ENCODE measurements at regions not wholly inside any gene's neighbourhood (a gene's known extent, or its start where the extent isn't known, plus 50 kb on each side); places are given as distances from the start of the nearest gene placed in this dataset.
"Not testable (repeated sequence)": the region's sequence is repeated elsewhere in the genome, so short reads cannot be mapped to it uniquely, and the experiment has no call there.

DNA sequence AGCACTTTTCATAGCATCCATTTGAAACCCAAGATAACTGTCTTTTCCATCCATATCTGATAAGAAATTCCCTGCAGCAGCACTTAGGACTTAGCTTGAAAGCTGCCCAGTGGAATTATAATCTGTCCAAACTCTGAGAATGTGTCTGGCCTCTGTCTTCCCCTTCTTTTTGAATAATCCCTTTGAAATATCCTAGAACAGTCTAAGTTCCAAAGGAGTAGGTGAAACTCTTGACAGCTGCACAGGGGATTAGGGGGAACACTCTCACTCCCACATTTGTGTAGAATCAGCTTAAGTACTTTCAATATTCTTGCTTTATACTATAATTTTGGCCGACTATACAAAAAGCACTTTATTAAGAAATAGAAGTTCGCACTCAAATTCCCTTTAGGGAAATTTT, 157.7 kb downstream of the PAPSS1 start:
- DNase-seq, result no peak

DNA sequence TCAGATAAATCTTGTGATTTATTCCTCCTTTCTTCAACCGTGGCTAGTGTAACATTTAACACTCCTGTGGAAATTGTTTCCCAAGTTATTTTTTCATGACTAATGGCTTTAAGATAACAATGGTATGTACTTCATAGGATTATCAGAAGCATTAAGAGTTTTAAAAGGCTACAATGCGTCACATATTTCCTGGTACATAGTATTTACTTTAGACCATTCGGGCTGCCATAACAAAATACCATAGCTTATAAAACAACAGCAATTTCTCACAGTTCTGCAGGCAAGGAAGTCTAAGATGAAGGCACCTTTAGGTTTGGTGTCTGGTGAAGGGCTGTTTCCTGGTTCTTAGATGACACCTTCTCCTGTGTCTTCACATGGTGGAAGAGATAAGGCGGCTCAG, 158.6 kb downstream of the PAPSS1 start:
- DNase-seq, result no peak

DNA sequence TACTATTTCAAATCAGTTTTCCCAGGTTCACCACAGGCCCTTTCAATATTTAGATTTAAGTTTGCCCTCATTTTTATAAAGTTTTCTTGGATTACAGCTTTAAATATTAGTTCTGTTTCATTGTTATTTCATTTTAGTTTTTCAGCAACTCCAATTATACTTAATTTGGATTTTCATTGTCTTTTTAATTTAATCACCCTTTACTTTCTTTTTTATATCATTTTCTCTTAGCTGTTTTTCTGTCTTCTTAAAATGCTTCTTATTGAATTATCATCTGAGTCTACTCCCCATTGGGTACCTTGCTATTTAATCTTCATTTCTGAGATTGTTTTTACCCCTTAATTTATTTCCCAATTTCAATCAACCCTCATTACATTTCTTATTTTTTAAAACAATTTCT, 160.4 kb downstream of the PAPSS1 start:
- no peak for DNase-seq

DNA sequence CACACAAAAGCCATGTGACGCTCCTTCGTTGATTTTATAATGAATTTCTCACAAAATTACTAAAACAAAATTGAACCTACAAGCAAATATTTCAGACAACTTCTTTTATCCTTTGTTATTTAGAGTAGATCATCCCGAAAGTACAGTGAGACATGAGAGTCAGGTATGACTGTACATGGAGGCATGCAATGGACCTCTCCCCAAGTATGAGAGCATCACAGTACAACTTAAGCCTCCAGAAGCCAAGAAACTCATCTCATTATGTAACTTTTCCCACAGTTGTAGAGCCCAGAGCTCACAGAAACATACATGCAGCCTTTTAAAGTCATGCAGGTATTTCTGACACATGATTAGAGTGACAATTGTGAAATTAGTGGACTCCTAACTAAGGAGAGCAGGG, 167.7 kb downstream of the PAPSS1 start:
- DNase-seq, result no peak

DNA sequence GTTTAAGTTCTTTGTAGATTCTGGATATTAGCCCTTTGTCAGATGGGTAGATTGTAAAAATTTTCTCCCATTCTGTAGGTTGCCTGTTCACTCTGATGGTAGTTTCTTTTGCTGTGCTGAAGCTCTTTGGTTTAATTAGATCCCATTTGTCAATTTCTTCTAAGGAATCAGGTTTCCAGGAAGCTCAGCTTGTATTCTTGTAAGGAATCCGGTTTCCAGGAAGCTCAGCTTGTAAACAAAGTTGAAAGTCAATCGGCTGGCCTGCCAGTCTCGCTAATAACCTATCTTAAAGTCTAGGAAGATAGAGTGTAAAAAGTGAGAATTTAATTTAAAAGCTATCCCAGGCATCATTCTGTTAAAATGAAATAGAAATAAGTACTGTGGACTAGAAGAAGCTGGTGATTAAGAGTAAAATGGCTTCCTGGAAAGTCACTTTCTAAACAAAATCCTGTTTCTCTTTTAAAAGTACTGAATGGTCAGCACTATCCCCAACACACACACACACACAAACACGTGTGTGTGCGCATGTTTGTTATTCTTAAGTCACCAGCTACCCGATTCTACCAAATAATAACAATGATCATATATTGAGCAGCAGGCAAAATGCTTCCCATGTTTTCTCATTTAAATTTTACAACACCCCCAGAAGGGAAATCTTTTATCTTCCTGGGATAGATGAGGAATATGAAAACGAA, 171.7 kb downstream of the PAPSS1 start:
- DNase-seq, result no peak

DNA sequence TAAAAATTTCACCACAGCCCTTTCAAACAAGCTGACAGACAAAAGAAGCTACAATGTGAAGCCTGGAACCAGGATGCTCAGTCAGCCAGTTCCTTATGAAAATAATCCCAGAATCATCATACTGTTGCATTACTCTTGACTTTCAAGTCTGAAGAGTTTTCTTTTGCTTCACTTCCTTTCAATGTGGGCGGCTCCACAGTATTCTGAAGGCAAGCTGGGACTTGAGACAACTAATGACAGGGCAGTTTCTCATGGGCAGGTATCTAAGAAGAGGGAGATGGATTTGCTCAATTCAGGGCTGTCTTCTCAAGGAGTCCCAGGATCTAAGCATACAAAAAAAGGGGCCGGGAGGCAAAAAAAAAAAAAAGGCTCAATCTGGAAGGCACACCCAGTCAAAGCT, 173.4 kb downstream of the PAPSS1 start:
- DNase-seq, result no peak

DNA sequence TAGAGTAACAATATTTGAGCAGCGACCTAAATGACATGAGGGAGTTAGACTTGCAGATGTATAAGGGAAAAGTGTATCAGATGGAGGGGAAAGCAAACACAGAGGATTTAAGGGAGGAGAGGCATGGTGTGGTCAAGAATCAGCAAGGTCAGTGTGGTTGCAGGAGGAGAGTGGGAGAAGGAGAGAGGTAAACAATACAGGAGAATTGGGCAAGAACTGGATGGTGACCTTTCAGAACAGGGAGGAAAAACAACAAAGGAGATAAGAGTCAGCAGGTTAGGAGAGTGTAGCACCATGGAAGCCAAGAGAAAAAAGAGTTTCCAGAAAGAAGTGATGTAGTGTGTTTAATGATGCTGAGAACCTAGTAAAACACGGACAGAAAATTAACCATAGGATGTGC, 178.5 kb downstream of the PAPSS1 start:
- DNase-seq, result no peak

DNA sequence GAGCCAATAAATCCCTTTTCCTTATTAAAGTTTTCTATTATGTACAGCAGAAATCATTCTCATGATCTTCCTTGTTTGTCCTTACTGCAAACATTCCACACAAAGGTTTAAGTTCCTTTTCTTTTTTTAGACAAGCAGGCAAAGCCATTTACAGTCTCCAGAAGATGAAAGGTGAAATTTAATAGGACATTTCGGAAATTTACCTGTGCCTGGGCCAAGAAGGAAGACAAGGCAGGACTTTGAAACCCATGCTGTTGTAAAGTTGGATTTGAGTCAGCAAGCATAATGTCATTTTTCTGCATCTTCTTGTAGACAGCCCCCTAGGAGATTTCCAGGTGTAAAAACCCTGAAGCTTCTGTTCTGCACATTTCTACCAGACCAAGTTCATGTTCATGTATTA, 188.1 kb downstream of the PAPSS1 start:
- no peak for DNase-seq

DNA sequence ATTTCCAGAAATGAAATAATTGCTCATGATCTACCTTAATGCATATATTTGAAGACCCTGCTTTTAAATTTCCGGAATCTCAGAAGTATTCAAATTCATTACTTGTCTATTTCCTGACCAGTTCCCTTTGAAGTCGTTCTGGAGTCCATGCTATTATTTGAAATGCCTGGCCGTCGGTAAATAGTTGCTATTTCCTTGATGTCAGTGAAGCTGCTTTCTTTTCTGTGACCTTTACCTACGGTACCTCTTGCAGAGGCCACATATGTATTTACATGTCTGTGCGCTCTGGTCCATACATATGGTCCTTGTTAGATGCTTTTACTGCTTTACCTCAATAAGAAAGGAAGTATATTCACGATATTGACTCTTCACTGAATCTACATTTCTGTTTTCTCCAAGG, 199.7 kb downstream of the PAPSS1 start:
- DNase-seq, result no peak

DNA sequence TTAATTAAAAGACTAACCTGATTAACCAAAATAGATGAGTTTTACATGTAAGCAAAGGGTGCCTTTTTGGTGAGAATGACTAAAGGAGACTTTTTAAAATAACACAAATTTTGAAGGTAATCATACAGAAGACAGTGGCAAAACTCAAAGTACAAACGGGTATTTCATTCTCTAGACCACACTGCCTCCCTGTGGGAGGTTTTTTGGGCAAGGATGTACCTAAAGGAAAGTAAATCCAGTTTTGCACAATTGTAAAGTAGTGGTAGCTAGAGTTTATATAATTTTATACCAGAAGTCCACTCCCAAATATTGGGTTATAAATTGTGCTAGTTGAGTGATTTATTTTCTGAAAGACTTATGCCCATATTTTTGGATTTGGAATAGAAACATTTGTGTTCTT, 201.0 kb downstream of the PAPSS1 start:
- no peak for DNase-seq

DNA sequence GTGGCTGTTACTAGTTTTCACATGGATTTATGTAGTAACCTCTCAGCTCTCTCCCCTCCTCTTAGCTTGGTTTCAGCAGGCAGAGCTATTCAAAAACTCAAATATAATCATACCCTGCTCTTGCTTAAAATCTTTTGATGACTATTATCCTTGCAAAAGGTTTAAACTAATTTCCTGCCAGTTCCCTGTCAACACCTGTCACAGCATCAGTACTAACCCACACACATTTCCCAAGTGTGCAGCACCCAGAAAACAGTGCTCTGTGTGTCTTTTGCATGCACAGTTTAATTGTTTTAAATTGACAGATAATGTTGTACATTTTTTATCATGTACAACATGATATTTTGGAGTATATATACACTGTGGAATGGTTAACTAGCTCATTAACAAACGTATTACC, 202.0 kb downstream of the PAPSS1 start:
- no peak for DNase-seq

DNA sequence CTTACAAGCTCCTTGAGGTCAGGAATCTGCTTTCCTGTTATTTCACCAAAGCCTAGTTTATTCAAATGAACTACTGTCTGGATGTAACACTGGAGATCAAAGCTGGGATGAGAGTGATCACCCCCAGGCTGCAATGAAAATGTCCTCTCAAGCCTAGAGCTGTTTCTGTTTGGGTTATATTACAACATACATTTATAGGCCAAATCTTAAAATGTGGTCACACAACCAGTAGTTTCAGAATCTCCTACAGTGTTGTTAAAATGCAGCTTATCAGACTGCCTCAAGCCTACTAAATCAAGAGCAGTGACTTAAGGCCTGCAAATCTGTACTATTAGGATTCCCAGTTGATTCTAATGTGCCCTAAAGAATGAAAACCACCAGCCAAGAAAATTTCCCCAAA, 207.5 kb downstream of the PAPSS1 start:
- DNase-seq, result no peak

DNA sequence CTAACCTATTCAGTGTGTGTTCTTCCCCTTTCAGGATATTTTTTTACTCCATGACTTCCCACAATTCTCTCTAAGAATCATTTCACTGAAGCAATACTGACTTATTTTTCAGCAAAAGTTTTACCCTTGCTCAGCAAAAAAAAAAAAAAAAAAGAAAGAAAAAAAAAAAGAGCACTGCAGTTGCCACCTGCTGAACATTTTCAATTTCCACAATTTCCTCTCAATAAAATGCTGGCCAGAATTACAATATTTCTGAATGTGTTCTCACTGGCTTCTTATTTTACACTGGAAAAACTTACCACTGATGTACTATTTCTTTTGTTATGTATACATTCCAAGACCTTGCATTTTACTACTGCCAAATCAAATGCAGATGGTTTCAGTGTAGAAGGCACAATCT, 210.4 kb downstream of the PAPSS1 start:
- no peak for DNase-seq

DNA sequence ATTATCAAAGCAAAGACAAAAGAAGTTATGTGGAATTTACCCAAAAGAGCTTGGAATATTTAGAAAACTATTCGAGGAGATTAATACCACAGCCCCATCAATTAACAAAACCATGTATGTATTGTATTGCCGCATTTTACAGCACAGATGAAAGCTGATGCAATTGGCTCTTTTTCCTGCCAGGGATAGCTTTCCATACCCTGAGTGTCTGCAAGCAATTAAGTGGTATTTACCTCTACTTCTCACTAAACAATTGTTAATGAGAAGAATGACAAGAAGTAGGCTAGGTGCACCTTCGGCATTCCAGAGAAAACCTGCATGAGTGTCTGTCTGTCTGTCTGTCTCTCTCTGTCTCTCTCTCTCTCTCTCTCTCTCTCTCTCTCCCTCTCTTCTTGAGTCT, 219.5 kb downstream of the PAPSS1 start:
- DNase-seq, result no peak

DNA sequence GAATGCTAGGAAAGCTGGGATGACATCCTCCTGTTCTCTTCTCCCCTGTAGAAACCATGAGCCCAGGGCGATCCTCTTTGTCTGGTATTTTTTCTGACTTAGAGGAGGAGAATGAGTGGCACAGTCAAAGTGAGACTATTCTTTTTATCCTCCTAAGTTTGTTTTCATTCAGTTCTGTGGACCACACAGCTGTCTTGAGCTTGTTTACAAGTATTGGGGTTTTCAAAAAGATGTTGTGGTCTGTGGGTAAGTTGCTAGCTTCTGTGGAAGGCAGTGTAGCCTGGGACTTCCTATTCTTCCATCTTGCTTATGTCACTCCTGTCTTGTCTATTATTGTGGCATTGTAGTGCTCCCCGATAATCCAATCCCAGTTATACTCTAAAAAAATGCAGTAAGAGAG, 223.0 kb downstream of the PAPSS1 start:
- DNase-seq, result no peak

DNA sequence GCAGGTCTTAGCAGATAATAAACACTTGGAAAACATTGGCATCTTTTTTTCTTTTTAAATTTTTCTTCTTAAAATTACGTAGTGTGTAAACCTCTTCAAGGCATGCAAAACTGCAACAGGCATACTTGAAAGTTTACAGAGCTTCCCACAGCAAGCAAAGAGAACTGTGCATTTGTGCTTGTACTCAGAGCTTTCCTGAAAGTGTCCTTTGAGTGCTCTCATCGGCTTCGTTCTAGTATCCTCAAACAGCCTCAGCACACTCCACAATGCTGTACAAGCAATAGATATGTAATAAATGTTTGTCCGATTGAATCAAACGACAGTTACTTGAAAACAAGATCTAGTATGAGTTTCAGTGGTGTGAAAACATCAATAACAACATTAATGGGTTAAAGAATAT, 227.5 kb downstream of the PAPSS1 start:
- DNase-seq, result no peak

DNA sequence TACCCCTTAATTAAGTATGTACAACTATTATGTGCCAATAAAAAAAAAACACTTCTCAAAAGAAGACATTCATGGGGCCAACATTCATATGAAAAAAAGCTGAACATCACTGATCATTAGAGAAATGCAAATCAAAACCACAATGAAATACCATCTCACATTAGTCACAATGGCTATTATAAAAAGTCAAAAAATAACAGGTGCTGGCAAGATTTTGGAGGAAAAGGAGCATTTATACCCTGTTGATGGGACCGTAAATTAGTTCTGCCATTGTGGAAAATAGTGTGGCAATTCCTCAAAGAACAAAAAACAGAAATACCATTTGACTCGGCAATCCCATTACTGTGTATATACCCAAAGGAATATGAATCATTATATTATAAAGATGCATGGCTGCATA, 229.9 kb downstream of the PAPSS1 start:
- no peak for DNase-seq

DNA sequence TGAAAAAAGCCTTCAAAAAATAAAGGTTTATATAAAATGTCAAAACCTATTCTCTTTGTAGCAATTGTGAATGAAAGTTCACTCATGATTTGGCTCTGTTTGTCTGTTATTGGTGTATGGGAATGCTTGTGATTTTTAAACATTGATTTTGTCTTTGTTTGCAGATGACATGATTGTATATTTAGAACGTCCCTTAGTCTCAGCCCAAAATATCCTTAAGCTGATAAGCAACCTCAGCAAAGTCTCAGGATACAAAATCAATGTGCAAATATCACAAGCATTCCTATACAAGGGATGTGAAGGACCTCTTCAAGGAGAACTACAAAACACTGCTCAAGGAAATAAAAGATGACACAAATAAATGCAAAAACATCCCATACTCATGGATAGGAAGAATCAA, 236.4 kb downstream of the PAPSS1 start:
- not testable (repeated sequence) for DNase-seq

DNA sequence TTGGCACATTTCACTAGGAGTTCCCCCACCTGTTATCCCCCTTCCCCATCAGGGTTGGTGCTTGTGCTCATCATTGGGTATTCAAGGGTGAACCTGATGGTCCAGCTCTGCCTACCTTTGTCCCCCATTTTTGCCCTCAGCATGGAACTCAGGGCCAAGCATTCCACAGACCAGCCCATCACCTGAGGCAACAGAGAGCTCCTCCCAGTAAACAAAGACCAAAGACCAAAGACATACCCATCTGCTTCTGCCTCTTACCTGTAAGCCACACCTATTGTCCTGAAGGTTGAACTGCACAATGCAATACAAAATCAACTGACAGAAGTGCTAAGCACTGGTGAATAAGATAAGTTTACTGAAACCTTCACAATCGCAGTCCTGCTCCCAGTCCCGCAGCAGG, 237.5 kb downstream of the PAPSS1 start:
- DNase-seq, result no peak

DNA sequence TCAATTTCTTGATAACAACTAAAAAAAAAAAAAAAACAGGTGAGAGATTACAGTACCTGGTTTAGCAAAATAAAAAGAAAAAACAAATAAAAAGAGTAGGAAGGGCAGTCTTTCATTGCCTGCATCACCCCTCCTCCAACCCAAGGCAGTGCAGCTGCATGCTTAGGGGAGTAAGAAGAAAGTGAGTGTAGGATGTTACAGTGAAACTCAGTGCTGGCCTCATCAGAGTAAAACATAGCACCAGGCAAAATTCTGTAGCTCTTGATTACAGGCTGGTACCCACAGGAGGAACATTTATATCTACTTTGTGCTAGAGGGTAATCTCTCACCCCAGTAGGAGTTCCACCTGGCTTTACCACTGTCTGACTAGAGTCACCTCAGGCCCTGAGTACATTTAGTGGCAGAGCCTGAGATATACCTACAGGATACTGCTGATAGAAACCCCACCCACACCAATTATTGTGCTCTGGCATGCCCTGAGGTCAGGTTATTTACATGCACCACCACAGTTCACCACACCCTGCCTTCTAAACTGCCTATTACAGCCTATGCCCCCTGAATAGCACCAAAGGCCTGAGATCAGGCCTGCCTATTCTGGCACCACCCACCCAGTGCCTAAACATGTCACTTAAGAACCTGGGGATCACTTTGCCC, 241.6 kb downstream of the PAPSS1 start:
- no peak for DNase-seq

DNA sequence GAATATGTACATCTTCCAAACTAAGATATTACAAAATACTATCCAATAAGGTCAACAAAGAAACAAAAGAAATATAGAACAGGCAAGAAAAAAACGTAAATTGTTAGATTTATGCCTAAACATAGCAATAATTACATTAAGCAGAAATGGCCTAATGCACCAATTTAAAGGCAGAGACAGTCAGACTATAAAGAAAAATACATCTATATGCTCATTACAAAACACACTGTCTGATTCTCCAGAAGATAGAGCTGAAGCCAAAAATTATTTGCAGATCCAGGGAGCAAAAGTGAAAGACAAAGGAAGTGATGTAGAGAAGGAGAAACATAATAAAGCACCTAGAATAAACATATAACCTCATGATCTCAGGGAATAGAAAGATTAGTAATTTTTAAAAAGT, 246.9 kb downstream of the PAPSS1 start:
- no peak for DNase-seq

DNA sequence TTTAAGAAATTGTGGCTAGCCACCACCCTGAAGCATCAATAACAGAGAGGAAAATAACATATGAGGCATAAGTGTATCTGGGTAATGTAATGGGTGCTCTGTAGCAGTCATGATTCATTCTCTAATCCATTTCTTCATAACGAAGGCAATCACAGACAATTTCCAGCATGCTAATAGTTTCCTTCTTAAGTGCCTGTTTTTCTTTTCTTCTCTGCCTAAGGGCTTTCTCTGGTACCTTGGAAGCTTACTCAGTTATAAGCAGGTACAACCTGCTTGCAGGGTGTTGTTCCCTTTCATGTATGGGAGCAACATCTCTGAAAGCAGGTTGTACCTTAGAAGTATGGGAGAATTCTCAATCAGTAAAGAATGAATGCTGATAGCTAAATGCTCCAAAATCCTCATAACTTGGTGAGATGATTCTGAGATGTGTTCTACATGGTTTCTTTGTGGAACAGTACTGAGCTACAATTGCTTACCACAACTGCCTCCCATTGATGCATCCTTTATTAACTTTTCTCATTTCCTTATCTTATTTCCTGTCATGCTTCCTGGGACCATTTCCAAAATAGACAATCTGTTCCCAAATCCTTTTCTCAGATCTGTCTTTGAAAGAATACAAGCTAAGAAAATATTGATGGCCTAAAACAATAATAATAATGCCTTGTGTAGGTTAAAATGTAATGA, 247.6 kb downstream of the PAPSS1 start:
- DNase-seq, result no peak

DNA sequence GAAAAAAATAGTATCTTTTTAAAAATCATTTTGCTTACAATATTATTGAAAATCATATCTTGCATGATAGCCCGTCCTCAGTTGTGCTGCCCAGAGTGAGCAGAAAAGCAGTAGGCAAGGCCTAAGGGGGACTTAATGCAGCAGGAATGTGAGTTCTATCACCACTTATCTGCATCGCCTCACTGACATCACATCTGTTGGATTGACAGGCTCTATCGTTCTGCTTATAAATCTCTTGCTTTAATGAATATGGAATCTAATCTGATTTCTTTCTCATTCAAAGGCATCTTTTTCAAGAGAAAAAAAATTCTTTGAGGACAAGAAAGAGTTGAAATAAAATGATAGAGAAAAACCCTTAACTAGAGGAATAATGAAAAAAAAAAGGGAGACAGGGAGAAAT, 249.9 kb downstream of the PAPSS1 start:
- DNase-seq, result no peak

DNA sequence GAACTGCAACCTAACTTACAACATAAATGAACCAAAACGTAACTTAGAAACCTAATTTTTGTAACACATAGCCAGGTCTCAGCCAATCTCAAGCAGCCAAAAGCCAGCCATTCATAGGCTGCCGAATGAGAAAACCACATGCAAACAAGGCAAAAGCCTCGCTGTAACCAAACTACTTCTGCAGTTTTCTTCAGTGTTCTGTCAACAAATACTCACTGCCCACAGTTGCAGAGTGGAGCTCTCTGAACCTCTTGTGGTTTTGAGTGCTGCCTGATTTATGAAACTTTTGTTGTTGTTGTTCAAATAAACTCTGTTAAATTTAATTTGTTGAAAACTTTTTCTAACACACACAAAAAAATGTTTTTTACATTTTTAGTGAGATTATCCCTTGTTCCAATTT, 251.2 kb downstream of the PAPSS1 start:
- DNase-seq, result no peak

DNA sequence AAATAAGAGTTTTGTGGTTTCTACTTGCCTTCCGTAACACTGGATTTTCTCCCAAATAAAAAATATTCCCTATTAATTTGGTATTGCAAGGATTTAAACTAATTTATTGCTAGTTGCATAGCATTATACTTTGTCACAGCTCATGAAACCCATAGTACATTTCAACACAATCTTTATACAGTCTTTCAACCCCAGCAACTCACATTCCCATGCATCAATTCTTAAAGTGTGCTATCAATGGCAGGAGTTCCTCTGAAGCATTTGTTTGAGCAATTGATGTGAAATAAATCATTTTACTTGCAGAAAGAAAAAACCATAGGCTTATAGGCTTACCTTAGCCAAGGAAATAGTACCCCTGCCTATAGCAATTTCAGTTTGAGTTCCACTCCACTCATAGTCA, 251.9 kb downstream of the PAPSS1 start:
- DNase-seq, result no peak

Data from activated T-cell treated with anti-CD3 and anti-CD28 coated beads, Interleukin-2, amount 50 U/mL, for 1 hour (primary cell).